Adrenal gland (tissue), 9 donors: ENCODE measurements at regions not wholly inside any gene's neighbourhood (a gene's known extent, or its start where the extent isn't known, plus 50 kb on each side); places are given as distances from the start of the nearest gene placed in this dataset.
A peak's percentile ranks its signal among the peaks of the same experiment; 100 is the strongest.

Source experiments
- DNase-seq, 7 donors: peaks; one replicate each; pipeline ENCODE4 v3.0.0-alpha.2; 2019 to 2020
- H3K27ac ChIP-seq, 5 donors: fragments of 200-600 bp; sonication (generic) in 4 of 5; 1 replicate in 3 of 5; 2 replicates in 2 of 5; pipeline versions ENCODE4 v1.5.1 to v1.8.0; 2016 to 2020; ENCODE audit warnings: mild to moderate bottlenecking in 1 of 5
- H3K27me3 ChIP-seq: fragments of 200-600 bp; 2 replicates; pipeline ENCODE4 v1.8.0; 2021
- H3K36me3 ChIP-seq, 2 donors: fragments of 200-600 bp; replicated peaks in 1 of 2; 1 replicate in 1 of 2; 2 replicates in 1 of 2; pipeline versions ENCODE4 v1.5.1 to v1.8.0; 2018 to 2022
- H3K4me1 ChIP-seq, 2 donors: fragments of 200-600 bp; replicated peaks in 1 of 2; 1 replicate in 1 of 2; 2 replicates in 1 of 2; pipeline versions ENCODE4 v1.5.1 to v1.8.0; 2018 to 2021
- H3K4me3 ChIP-seq, 4 donors: fragments of 200-600 bp; sonication (generic) in 3 of 4; one replicate each; pipeline ENCODE4 v1.5.1; 2016 to 2018
- H3K9me3 ChIP-seq, 3 donors: fragments of 200-600 bp; sonication (generic) in 1 of 3; replicated peaks in 1 of 3; 1 replicate in 2 of 3; 2 replicates in 1 of 3; pipeline versions ENCODE4 v1.5.1 to v1.8.0; 2016 to 2021
- POLR2A ChIP-seq, 2 donors: fragments of 450-650 bp; IDR thresholded peaks; one replicate each; pipeline ENCODE4 v1.6.1; 2017; ENCODE audit warnings: antibody characterized with exemption in 2 of 2, mild to moderate bottlenecking in 2 of 2, moderate library complexity in 1 of 2
- whole genome bisulfite sequencing, 4 donors: extraction: QIAGEN DNeasy Blood & Tissue Kit in 2 of 4; methylation state at CpG; one replicate each; pipeline versions ENCODE4 v1.1.5 to v1.1.7; 2013 to 2017; 5-methylcytosine and 5-hydroxymethylcytosine counted together
- intact Hi-C, 2 donors: fragments of 100-400 bp; cut with DNase I; formaldehyde crosslinking; loops; one replicate each; pipeline versions ENCODE4 v1.14.1 to v1.15.0; 2022 to 2023
- TF ChIP-seq, protein P1 (sequence below), 6 experiments: fragments of 450-650 bp in 4 of 6; fragments of 200-600 bp in 2 of 6; sonication (generic) in 1 of 6; IDR thresholded peaks; 1 replicate in 5 of 6; 2 replicates in 1 of 6; pipeline versions ENCODE4 v1.5.1 to v1.8.0; 2016 to 2021; ENCODE audit warnings: antibody characterized with exemption in 6 of 6, mild to moderate bottlenecking in 2 of 6, moderate library complexity in 1 of 6
- donor health status: healthy with polysubstance abuse.
- donor health status: Bipolar disorder and iron deficiency.
- donor health status: DM: yes; HTN: yes; CAD: no.
- donor health status: DM: no; HTN: no; CAD: no.
- donor health status: DM: no; HTN: no; CAD: no.

DNA sequence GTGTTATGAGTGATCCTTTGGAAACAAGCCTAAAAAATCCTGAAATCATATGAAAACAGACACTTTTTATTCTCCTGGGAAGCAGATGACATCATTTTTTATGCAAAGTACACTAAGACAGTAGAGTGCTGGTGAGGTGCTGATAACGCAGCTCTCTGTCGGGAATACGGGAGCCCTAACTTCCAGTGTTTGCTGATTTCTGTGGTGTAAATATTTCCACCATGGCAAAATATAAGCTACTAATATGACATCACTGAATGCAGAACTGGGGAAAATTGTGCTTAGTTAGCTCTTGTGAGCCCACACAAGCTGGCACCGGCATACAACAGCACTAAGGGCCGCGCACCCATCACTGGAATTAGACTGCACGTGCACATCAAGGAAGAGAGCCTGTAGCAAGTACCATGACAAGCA, 82.6 kb downstream of the FAM76B start:
- intact Hi-C loops: loop anchor here (5.0 to 10.0 kb wide), 2 partner anchors 472 to 555 kb away; partner anchors contain the start of gene SESN3 (in 1 of the 2)
- Histone ChIP-seq H3K9me3 (no peaks in the 10 kb centered on the region), H3K4me3 (no peak overlapping the region), H3K4me1 (peaks cover 0 to 23% of the 10 kb centered on the region in 2 donors), H3K27ac (no peak overlapping the region), H3K27me3 (no peaks in the 10 kb centered on the region), H3K36me3 (no peaks in the 10 kb centered on the region)
- TF ChIP-seq POLR2A (IDR thresholded peaks at IDR 0.05): no peak
- TF ChIP-seq, protein P1, sequence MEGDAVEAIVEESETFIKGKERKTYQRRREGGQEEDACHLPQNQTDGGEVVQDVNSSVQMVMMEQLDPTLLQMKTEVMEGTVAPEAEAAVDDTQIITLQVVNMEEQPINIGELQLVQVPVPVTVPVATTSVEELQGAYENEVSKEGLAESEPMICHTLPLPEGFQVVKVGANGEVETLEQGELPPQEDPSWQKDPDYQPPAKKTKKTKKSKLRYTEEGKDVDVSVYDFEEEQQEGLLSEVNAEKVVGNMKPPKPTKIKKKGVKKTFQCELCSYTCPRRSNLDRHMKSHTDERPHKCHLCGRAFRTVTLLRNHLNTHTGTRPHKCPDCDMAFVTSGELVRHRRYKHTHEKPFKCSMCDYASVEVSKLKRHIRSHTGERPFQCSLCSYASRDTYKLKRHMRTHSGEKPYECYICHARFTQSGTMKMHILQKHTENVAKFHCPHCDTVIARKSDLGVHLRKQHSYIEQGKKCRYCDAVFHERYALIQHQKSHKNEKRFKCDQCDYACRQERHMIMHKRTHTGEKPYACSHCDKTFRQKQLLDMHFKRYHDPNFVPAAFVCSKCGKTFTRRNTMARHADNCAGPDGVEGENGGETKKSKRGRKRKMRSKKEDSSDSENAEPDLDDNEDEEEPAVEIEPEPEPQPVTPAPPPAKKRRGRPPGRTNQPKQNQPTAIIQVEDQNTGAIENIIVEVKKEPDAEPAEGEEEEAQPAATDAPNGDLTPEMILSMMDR (IDR thresholded peaks at IDR 0.05): no peak
- DNase-seq: no peak
- 77 to 90% (median 89%) methylated on average over 7 of the region's 7 CpGs for WGBS, 4 donors

DNA sequence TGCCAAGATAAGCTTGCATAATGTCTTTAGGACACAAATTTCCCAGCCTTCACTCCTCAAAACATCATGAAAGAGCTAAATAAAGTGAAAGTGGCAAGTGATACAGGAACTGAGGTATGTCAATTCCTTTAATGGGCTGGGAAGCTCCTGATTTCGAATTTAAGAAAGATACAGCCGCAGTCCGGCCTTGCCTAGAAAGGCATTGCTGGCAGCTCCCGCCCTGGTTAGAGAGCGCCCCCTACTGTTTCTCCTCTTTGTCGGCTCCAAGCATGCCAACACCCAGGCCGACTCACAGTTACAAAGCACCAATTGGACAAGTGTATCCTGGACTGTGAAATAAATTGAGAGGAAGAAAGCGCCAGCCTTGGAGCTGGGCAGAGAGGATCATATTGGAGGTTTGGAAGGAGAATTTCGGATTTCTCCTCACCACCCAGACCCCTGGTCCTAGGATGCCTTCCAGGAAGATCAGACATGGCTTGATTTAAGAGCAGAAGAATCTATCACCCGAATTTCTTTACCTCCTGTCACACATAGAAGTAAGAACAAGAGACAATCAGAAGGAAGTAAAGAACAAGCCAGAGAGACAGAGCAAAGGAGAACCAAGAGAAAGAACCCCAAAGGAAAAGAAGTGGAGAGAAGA, 84.0 kb downstream of the FAM76B start:
- Histone ChIP-seq H3K4me3 (no peak overlapping the region), H3K4me1 (peaks cover 0 to 21% of the 10 kb centered on the region in 2 donors), H3K27me3 (no peaks in the 10 kb centered on the region), H3K27ac (peak overlapping the region in 2 of 5 donors; percentile 9 to 58), H3K36me3 (no peaks in the 10 kb centered on the region), H3K9me3 (no peaks in the 10 kb centered on the region)
- peak; percentile 88 to 95 (median 90) for DNase-seq
- WGBS, 4 donors: 7 to 11% (median 9%) methylated on average over 10 of the region's 10 CpGs
- TF ChIP-seq POLR2A (IDR thresholded peaks at IDR 0.05): no peak
- TF ChIP-seq, protein P1 (IDR thresholded peaks at IDR 0.05): peak; percentile 92 to 97 (median 94)
- intact Hi-C loops: loop anchor here (2.0 to 10.0 kb wide), 3 partner anchors 471 to 555 kb away; partner anchors contain the start of gene SESN3 (in 1 of the 2)

DNA sequence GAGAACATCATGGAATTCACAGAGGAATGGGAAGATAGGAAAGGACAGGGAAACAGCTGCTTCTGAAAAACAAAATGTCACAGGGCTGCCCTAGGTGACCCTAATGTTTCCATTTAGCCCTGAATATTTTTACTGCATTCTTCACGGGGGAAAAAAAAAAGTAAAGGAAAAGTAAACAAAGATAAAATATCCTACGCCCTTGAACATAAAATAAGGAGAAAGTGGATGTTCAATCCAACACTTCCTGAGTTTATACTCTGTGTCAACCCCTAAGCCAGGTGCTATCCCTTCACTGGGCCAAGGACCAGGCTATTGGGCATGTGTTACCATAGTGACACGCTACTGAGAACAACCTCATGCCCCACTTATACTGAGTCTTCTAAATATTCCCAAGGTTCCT, 84.7 kb downstream of the FAM76B start:
- Histone ChIP-seq H3K27me3 (no peaks in the 10 kb centered on the region), H3K9me3 (no peaks in the 10 kb centered on the region), H3K27ac (peak overlapping the region in 2 of 5 donors; percentile 0 to 58), H3K4me3 (no peak overlapping the region), H3K4me1 (peaks cover 0 to 21% of the 10 kb centered on the region in 2 donors), H3K36me3 (no peaks in the 10 kb centered on the region)
- intact Hi-C loops: loop anchor here (2.0 to 10.0 kb wide), 3 partner anchors 470 to 554 kb away; partner anchors contain the start of gene SESN3 (in 1 of the 2)
- no peak for DNase-seq
- WGBS, 4 donors: 26 to 36% (median 29%) methylated on average over 3 of the region's 3 CpGs
- TF ChIP-seq, protein P1 (IDR thresholded peaks at IDR 0.05): no peak
- TF ChIP-seq POLR2A (IDR thresholded peaks at IDR 0.05): no peak

DNA sequence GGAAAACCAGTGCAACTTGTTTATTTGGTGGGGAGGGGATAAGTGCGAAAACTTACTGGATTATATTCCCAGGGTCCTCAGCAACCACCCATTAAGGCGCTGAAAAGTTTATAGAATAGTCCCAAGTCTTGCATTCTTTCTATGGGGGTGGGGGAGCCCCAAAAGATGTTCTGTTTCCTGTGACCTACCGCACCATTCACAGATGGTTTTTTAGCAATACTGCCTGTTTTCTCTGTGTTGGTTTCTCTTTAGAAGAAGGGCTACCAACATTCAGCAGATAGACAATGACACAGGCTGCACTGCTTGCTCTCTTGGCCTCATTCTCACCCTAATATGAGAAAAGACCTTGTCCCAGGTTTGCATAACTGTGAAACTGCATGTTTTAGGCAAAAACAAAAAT, 86.5 kb downstream of the FAM76B start:
- no peaks in the 10 kb centered on the region for H3K27me3 ChIP-seq
- H3K36me3 ChIP-seq: no peaks in the 10 kb centered on the region
- H3K4me1 ChIP-seq: peaks cover 0 to 21% of the 10 kb centered on the region in 2 donors
- no peaks in the 10 kb centered on the region for H3K9me3 ChIP-seq
- TF ChIP-seq POLR2A (IDR thresholded peaks at IDR 0.05): no peak
- TF ChIP-seq, protein P1 (IDR thresholded peaks at IDR 0.05): no peak
- intact Hi-C loops: loop anchor here in 1 of 2 donors (10.0 kb wide), 1 partner anchor 468 kb away; the partner anchor contains the start of gene SESN3
- H3K27ac ChIP-seq: peak overlapping the region in 1 of 5 donors; percentile 53
- DNase-seq: no peak
- H3K4me3 ChIP-seq: no peak overlapping the region
- WGBS, 4 donors: 81 to 90% (median 85%) methylated on average over 3 of the region's 3 CpGs
